ENCODE measurements at regions not wholly inside any gene's neighbourhood (a gene's known extent, or its start where the extent isn't known, plus 50 kb on each side); places are given as distances from the start of the nearest gene placed in this dataset.
"Not testable (repeated sequence)": the region's sequence is repeated elsewhere in the genome, so short reads cannot be mapped to it uniquely, and the experiment has no call there.

GRCh38 chr5:130836729-130837649 lies 328.1 kb downstream of the HINT1 start:
- TF ChIP-seq CTCF (IDR thresholded peaks at IDR 0.05), result no peak
- H3K9me3 ChIP-seq, result no peaks in the 10 kb centered on the region
- ATAC-seq (no peak), DNase-seq (no peak)
- H3K36me3 ChIP-seq (ENCODE audit: insufficient read depth in 1 of 2, low read depth in 1 of 2), result no peaks in the 10 kb centered on the region
- no peaks in the 10 kb centered on the region for H3K4me1 ChIP-seq
- H3K4me3 ChIP-seq, result peak overlapping the region; percentile 54
- H3K27me3 ChIP-seq (ENCODE audit: insufficient read depth in 3 of 3, low read length in 2 of 3), result no peaks in the 10 kb centered on the region
- WGBS, 3 donors, result 37 to 50% (median 46%) methylated on average over 6 of the region's 6 CpGs
- no peak overlapping the region for H3K27ac ChIP-seq
- intact Hi-C loops (cut with DNase I), result no loop called here

- H3K4me1 ChIP-seq; H3K9me3 ChIP-seq; DNase-seq; H3K27me3 ChIP-seq (ENCODE audit: insufficient read depth in 3 of 3, low read length in 2 of 3); ATAC-seq; intact Hi-C loops (cut with DNase I); H3K36me3 ChIP-seq (ENCODE audit: insufficient read depth in 1 of 2, low read depth in 1 of 2); H3K4me3 ChIP-seq; H3K27ac ChIP-seq: not testable (repeated sequence)
- WGBS, 3 donors, result 90 to 96% (median 91%) methylated on average over 23 to 28 of the region's 28 CpGs
Measured at GRCh38 chr5:130817598-130818384, 347.3 kb downstream of the HINT1 start.

- ATAC-seq (no peak), DNase-seq (no peak)
- Histone ChIP-seq H3K4me3 (no peak overlapping the region), H3K27me3 (ENCODE audit: insufficient read depth in 3 of 3, low read length in 2 of 3) (no peaks in the 10 kb centered on the region), H3K27ac (no peak overlapping the region), H3K36me3 (ENCODE audit: insufficient read depth in 1 of 2, low read depth in 1 of 2) (no peaks in the 10 kb centered on the region), H3K9me3 (no peaks in the 10 kb centered on the region), H3K4me1 (no peaks in the 10 kb centered on the region)
- intact Hi-C loops (cut with DNase I), result no loop called here
- no peak for TF ChIP-seq CTCF (IDR thresholded peaks at IDR 0.05)
Measured at GRCh38 chr5:130815246-130815645, 349.8 kb downstream of the HINT1 start.

- DNase-seq, result no peak
- ATAC-seq, result no peak
- Histone ChIP-seq H3K9me3 (no peaks in the 10 kb centered on the region), H3K4me3 (no peak overlapping the region), H3K27me3 (ENCODE audit: insufficient read depth in 3 of 3, low read length in 2 of 3) (no peaks in the 10 kb centered on the region), H3K4me1 (no peaks in the 10 kb centered on the region), H3K36me3 (ENCODE audit: insufficient read depth in 1 of 2, low read depth in 1 of 2) (no peaks in the 10 kb centered on the region), H3K27ac (no peak overlapping the region)
- intact Hi-C loops (cut with DNase I), result no loop called here
- no peak for TF ChIP-seq CTCF (IDR thresholded peaks at IDR 0.05)
- WGBS, 3 donors, result 88 to 91% (median 89%) methylated on average over 4 of the region's 4 CpGs
Measured at GRCh38 chr5:130808691-130809090, 356.4 kb downstream of the HINT1 start.

GRCh38 chr5:130805648-130806047 lies 359.4 kb downstream of the HINT1 start:
- no peak for TF ChIP-seq CTCF (IDR thresholded peaks at IDR 0.05)
- no peak for DNase-seq
- H3K27me3 ChIP-seq (ENCODE audit: insufficient read depth in 3 of 3, low read length in 2 of 3), result no peaks in the 10 kb centered on the region
- intact Hi-C loops (cut with DNase I), result no loop called here
- H3K36me3 ChIP-seq (ENCODE audit: insufficient read depth in 1 of 2, low read depth in 1 of 2), result no peaks in the 10 kb centered on the region
- 46 to 51% (median 47%) methylated on average over 2 of the region's 2 CpGs for WGBS, 3 donors
- H3K27ac ChIP-seq, result no peak overlapping the region
- H3K4me3 ChIP-seq, result no peak overlapping the region
- H3K4me1 ChIP-seq, result no peaks in the 10 kb centered on the region
- no peak for ATAC-seq
- H3K9me3 ChIP-seq, result peaks cover 6% of the 10 kb centered on the region

Measured in psoas muscle (tissue), 7 donors.